ENCODE measurements at regions not wholly inside any gene's neighbourhood (a gene's known extent, or its start where the extent isn't known, plus 50 kb on each side); places are given as distances from the start of the nearest gene placed in this dataset.

DNA sequence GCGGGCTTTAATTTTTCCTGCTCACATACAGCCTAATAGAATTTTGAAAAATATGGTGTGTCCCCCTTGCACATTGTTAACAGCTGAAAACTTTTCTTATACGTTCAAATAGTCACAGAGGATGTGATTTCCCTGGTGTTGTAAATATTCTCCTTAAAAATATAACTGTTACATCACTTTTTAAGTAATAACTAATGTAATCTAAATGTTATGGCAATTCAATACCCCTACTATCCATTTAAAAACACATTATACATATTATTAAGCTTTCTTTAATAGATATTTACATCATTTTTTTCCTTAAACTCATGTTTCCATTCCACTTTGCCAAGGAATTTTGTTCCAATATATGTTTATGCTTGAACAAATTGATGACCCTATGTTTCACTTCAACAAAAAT is 85.5 kb upstream of the S1PR1 start:
- TF ChIP-seq, protein P1, sequence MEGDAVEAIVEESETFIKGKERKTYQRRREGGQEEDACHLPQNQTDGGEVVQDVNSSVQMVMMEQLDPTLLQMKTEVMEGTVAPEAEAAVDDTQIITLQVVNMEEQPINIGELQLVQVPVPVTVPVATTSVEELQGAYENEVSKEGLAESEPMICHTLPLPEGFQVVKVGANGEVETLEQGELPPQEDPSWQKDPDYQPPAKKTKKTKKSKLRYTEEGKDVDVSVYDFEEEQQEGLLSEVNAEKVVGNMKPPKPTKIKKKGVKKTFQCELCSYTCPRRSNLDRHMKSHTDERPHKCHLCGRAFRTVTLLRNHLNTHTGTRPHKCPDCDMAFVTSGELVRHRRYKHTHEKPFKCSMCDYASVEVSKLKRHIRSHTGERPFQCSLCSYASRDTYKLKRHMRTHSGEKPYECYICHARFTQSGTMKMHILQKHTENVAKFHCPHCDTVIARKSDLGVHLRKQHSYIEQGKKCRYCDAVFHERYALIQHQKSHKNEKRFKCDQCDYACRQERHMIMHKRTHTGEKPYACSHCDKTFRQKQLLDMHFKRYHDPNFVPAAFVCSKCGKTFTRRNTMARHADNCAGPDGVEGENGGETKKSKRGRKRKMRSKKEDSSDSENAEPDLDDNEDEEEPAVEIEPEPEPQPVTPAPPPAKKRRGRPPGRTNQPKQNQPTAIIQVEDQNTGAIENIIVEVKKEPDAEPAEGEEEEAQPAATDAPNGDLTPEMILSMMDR (conservative IDR thresholded peaks at IDR 0.05): no peak
- no peak for TF ChIP-seq ZFX (IDR thresholded peaks at IDR 0.05)
